ENCODE measurements at regions not wholly inside any gene's neighbourhood (a gene's known extent, or its start where the extent isn't known, plus 50 kb on each side); places are given as distances from the start of the nearest gene placed in this dataset.

- H3K9ac ChIP-seq (ENCODE audit: low read length) = no peak overlapping the region
- H3K4me2 ChIP-seq (ENCODE audit: low read depth, low read length, poor library complexity, severe bottlenecking) = no peak overlapping the region
- TF ChIP-seq CTCF (IDR thresholded peaks at IDR 0.05; ENCODE audit: insufficient read depth, low read length, poor library complexity, severe bottlenecking) = no peak
- no peak for TF ChIP-seq EZH2phosphoT487 (conservative IDR thresholded peaks at IDR 0.05; ENCODE audit: low read length)
- H3K9me2 ChIP-seq (replicated peaks; ENCODE audit: insufficient read depth, low read length) = no peaks in the 10 kb centered on the region
- no peaks in the 10 kb centered on the region for H3K79me2 ChIP-seq (ENCODE audit: insufficient read depth, low read length)
- no peaks in the 10 kb centered on the region for H3F3A ChIP-seq (ENCODE audit: insufficient read depth)
- H3K27ac ChIP-seq (ENCODE audit: low read depth, low read length) = no peak overlapping the region
- H3K9me3 ChIP-seq (ENCODE audit: insufficient read depth, low read length) = no peaks in the 10 kb centered on the region
- no peaks in the 10 kb centered on the region for H3K36me3 ChIP-seq (ENCODE audit: low read length)
- H4K20me1 ChIP-seq (ENCODE audit: low read depth, low read length) = no peaks in the 10 kb centered on the region
- no peak overlapping the region for H3K4me3 ChIP-seq (ENCODE audit: insufficient read depth, low read length, poor library complexity, severe bottlenecking)
- no peaks in the 10 kb centered on the region for H3K27me3 ChIP-seq (ENCODE audit: low read length)
- no peak overlapping the region for H2AFZ ChIP-seq (ENCODE audit: low read depth, low read length, severe bottlenecking)
Measured at GRCh38 chr5:158458086-158458485, 599.1 kb upstream of the CLINT1 start.

GRCh38 chr5:158456756-158457155 lies 597.8 kb upstream of the CLINT1 start:
- Histone ChIP-seq H3K9ac (ENCODE audit: low read length) (no peak overlapping the region), H2AFZ (ENCODE audit: low read depth, low read length, severe bottlenecking) (no peak overlapping the region), H3K27me3 (ENCODE audit: low read length) (no peaks in the 10 kb centered on the region), H3K4me3 (ENCODE audit: insufficient read depth, low read length, poor library complexity, severe bottlenecking) (no peak overlapping the region), H3K4me2 (ENCODE audit: low read depth, low read length, poor library complexity, severe bottlenecking) (no peak overlapping the region), H3K9me3 (ENCODE audit: insufficient read depth, low read length) (no peaks in the 10 kb centered on the region), H3F3A (ENCODE audit: insufficient read depth) (no peaks in the 10 kb centered on the region), H3K79me2 (ENCODE audit: insufficient read depth, low read length) (no peaks in the 10 kb centered on the region), H3K36me3 (ENCODE audit: low read length) (no peaks in the 10 kb centered on the region), H3K9me2 (replicated peaks; ENCODE audit: insufficient read depth, low read length) (no peaks in the 10 kb centered on the region), H4K20me1 (ENCODE audit: low read depth, low read length) (no peaks in the 10 kb centered on the region), H3K27ac (ENCODE audit: low read depth, low read length) (no peak overlapping the region)
- TF ChIP-seq CTCF (IDR thresholded peaks at IDR 0.05; ENCODE audit: insufficient read depth, low read length, poor library complexity, severe bottlenecking) (no peak), EZH2phosphoT487 (conservative IDR thresholded peaks at IDR 0.05; ENCODE audit: low read length) (no peak)

GRCh38 chr5:158456241-158456640 lies 597.3 kb upstream of the CLINT1 start:
- Histone ChIP-seq H3F3A (ENCODE audit: insufficient read depth) (no peaks in the 10 kb centered on the region), H3K4me2 (ENCODE audit: low read depth, low read length, poor library complexity, severe bottlenecking) (no peak overlapping the region), H3K4me3 (ENCODE audit: insufficient read depth, low read length, poor library complexity, severe bottlenecking) (no peak overlapping the region), H2AFZ (ENCODE audit: low read depth, low read length, severe bottlenecking) (no peak overlapping the region), H3K9me2 (replicated peaks; ENCODE audit: insufficient read depth, low read length) (no peaks in the 10 kb centered on the region), H3K79me2 (ENCODE audit: insufficient read depth, low read length) (no peaks in the 10 kb centered on the region), H3K27ac (ENCODE audit: low read depth, low read length) (no peak overlapping the region), H3K9ac (ENCODE audit: low read length) (no peak overlapping the region), H4K20me1 (ENCODE audit: low read depth, low read length) (no peaks in the 10 kb centered on the region), H3K9me3 (ENCODE audit: insufficient read depth, low read length) (no peaks in the 10 kb centered on the region), H3K36me3 (ENCODE audit: low read length) (no peaks in the 10 kb centered on the region), H3K27me3 (ENCODE audit: low read length) (no peaks in the 10 kb centered on the region)
- TF ChIP-seq EZH2phosphoT487 (conservative IDR thresholded peaks at IDR 0.05; ENCODE audit: low read length) (no peak), CTCF (IDR thresholded peaks at IDR 0.05; ENCODE audit: insufficient read depth, low read length, poor library complexity, severe bottlenecking) (no peak)

Measured in SU-DHL-6 (cell line).